HG03103 (cell line): ENCODE measurements at regions not wholly inside any gene's neighbourhood (a gene's known extent, or its start where the extent isn't known, plus 50 kb on each side); places are given as distances from the start of the nearest gene placed in this dataset.
A peak's percentile ranks its signal among the peaks of the same experiment; 100 is the strongest.
"Not testable (repeated sequence)": the region's sequence is repeated elsewhere in the genome, so short reads cannot be mapped to it uniquely, and the experiment has no call there.

Source experiments
- ATAC-seq: cut with Tn5 transposase; IDR thresholded peaks from one replicate; pipeline ENCODE4 v1.9.1; 2021; ENCODE audit warnings: low read depth; ENCODE audit not compliant: unreplicated experiment

- ATAC-seq = no peak
Measured at GRCh38 chr6:68575765-68576439, 59.2 kb upstream of the ADGRB3 start.

GRCh38 chr6:68572975-68573374, 62.1 kb upstream of the ADGRB3 start:
- no peak for ATAC-seq

- ATAC-seq = peak; percentile 93
Measured at GRCh38 chr6:68572525-68572924, 62.6 kb upstream of the ADGRB3 start.

GRCh38 chr6:68559716-68560115, 75.4 kb upstream of the ADGRB3 start:
- ATAC-seq = no peak

GRCh38 chr6:68559070-68559469, 76.0 kb upstream of the ADGRB3 start:
- no peak for ATAC-seq

- no peak for ATAC-seq
Measured at GRCh38 chr6:68546620-68547019, 88.5 kb upstream of the ADGRB3 start.

- ATAC-seq = no peak
Measured at GRCh38 chr6:68544450-68544849, 90.6 kb upstream of the ADGRB3 start.

- no peak for ATAC-seq
Measured at GRCh38 chr6:68533339-68533795, 101.7 kb upstream of the ADGRB3 start.

- ATAC-seq = no peak
Measured at GRCh38 chr6:68527691-68528090, 107.4 kb upstream of the ADGRB3 start.

- ATAC-seq = no peak
Measured at GRCh38 chr6:68506911-68507310, 128.2 kb upstream of the ADGRB3 start.

- no peak for ATAC-seq
Measured at GRCh38 chr6:68502946-68503345, 132.1 kb upstream of the ADGRB3 start.

- no peak for ATAC-seq
Measured at GRCh38 chr6:68497927-68498326, 137.2 kb upstream of the ADGRB3 start.

- ATAC-seq = not testable (repeated sequence)
Measured at GRCh38 chr6:68494880-68495279, 140.2 kb upstream of the ADGRB3 start.

GRCh38 chr6:68476611-68477010, 158.5 kb upstream of the ADGRB3 start:
- ATAC-seq = no peak

- no peak for ATAC-seq
Measured at GRCh38 chr6:68473433-68474210, 161.5 kb upstream of the ADGRB3 start.

- no peak for ATAC-seq
Measured at GRCh38 chr6:68468244-68468884, 166.7 kb upstream of the ADGRB3 start.

- no peak for ATAC-seq
Measured at GRCh38 chr6:68458447-68458846, 176.6 kb upstream of the ADGRB3 start.

- ATAC-seq = no peak
Measured at GRCh38 chr6:68447112-68447511, 188.0 kb upstream of the ADGRB3 start.

GRCh38 chr6:68445926-68446325, 189.2 kb upstream of the ADGRB3 start:
- no peak for ATAC-seq

- ATAC-seq = no peak
Measured at GRCh38 chr6:68443704-68444103, 191.4 kb upstream of the ADGRB3 start.

GRCh38 chr6:68427630-68428029, 207.5 kb upstream of the ADGRB3 start:
- ATAC-seq = no peak

GRCh38 chr6:68410021-68410420, 225.1 kb upstream of the ADGRB3 start:
- no peak for ATAC-seq
